ENCODE measurements at regions not wholly inside any gene's neighbourhood (a gene's known extent, or its start where the extent isn't known, plus 50 kb on each side); places are given as distances from the start of the nearest gene placed in this dataset.
"Not testable (repeated sequence)": the region's sequence is repeated elsewhere in the genome, so short reads cannot be mapped to it uniquely, and the experiment has no call there.

DNA sequence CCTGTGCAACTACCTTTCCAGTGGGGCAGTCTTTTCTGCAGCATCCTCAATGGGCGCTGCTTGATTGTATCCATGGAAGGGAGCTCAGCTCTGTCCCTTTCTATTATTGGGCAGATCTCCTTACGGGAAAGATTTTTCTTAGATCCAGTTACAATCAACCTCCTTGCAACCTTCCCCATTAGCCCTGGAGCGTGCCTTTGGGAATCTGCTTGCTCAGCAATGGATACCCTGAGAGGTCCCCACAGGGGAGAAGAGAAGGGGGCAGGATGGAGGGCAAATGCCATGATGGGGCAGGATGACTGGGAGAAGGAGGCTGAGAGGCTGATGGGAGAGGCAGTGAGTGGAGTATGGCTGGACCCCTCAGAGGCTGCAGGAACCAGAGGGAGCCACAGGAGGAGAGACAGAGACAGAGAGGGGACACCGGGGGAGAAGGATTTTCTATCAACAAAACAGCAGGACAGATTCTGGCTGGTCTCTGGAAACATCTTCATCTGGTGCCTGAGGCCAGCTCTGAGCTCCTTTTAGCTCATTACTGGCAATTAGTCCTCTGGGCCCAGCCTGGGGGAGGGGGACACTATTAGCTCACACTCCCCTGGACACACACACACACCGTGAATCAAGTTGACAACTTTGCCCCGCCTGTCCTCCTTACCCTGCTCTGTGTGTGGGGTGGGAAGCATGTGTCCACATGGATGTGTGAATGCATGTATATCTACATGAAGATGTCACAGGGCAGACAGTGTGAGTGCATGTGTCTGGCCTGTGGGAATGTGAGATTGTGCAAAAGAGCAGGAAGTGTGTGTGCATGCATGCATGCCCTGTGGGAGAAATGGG is 80.8 kb upstream of the PAX2 start:
- no peak for DNase-seq

GRCh38 chr10:100666634-100667033 is 78.7 kb upstream of the PAX2 start:
- DNase-seq: not testable (repeated sequence)

DNA sequence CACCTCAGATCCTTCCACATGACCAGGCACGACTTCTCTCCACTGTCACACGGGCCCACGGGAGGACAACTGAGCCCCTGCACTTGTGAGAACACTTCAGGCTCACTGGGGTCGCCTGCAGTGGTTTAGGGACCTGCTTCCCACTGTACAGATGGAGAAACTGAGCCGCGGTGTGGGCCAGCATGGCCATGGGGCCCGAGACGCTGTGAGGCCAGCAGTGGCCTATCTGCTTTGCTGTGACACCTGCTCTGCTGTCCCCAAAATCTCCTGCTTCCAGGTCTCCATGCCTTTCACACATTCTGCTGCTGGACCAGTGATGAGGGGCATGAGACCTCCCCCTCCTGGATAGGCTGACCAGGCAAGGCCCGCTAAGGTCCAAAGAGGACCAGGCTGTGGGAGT is 75.8 kb upstream of the PAX2 start:
- no peak for DNase-seq

DNA sequence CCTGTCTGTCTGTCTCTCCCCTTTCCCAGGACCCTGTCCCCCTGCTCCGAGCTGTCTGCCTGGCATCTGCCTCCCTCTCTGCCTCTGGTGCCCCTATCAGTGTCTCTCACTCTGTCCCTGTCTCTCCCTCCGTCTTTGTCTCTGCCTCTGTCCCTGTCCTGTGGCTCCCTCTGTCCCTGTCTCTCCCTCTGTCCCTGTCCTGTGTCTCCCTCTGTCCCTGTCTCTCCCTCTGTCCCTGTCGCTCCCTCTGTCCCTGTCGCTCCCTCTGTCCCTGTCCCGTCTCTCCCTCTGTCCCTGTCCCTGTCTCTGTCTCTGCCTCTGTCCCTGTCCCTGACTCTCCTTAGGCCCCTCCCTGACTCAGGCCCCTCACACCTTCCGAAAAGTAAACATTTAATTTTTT is 75.0 kb upstream of the PAX2 start:
- DNase-seq: no peak

- DNase-seq: no peak
These were observed 74.4 kb upstream of the PAX2 start for GRCh38 chr10:100670828-100671479.

- DNase-seq: no peak
These were observed 73.2 kb upstream of the PAX2 start for GRCh38 chr10:100672199-100672598.

DNA sequence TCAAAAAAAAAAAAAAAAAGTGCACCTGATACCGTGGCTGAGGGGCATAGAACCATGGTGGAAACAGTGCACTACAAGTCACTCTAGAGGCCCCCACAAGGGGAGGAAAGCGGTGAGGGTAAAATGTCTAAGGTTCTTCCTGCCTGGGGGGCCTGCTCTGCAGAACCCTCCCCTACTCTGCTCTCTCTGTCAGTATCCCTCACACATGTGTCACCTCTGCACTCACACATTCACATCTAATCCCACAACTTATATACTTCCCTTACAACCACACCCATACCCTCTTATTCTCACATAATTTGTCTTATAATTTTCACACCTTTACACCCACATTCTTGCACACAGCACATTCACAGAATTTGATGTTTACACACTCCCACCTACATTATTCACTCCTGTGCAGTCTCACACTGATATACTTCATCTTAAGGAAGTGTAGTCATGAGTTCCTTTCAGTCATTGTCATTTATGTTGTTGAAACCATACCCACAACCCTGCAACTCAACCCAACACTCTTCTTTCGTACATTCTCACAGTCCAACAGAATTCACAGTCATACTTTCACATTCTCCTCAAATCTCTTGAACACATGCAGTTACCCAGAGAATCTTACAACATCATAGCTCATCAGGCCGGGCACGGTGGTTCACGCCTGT is 68.0 kb upstream of the PAX2 start:
- no peak for DNase-seq

GRCh38 chr10:100679327-100679726 is 66.1 kb upstream of the PAX2 start:
- no peak for DNase-seq

GRCh38 chr10:100683004-100683403 is 62.4 kb upstream of the PAX2 start:
- no peak for DNase-seq

DNA sequence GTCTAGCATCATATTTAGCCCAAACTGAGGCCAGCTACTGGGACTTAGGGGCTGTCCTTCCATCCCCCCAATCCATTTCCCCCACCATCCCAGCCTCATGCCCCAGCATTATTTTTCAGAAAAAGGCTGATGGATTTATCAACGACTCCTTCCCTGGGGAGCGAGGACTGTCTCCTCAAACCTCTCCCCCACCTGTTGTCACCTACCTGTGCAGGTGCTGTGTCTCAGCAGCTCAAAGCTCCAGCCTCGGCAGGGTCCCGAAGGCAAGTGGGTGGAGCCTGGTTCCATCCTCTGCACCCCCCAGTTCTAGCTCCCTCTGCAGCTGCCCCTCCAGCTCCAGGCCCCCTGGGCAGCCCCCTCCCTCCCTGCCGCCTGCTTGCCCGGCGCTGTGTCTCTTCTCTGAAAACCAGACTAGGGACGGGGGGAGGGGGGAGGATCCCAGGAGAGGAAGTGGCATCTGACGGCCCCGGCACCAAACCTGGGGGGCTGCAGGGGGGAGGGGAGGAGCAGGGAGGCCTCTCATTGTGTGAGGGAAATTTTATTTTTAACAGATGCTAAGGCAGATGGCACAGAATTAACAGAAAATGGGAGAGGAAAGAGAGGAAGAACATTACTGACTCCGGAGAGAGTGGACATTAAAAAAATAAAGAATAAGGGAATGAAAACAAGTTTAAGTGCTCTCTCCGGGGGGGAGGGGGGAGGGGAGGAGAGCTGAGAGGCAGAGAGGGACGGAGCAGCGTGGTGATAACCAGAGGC is 61.7 kb upstream of the PAX2 start:
- no peak for DNase-seq

- DNase-seq: no peak
These were observed 60.6 kb upstream of the PAX2 start for GRCh38 chr10:100684688-100685235.

GRCh38 chr10:100685331-100685730 is 60.1 kb upstream of the PAX2 start:
- no peak for DNase-seq

- no peak for DNase-seq
These were observed 58.0 kb upstream of the PAX2 start for GRCh38 chr10:100687143-100688003.

DNA sequence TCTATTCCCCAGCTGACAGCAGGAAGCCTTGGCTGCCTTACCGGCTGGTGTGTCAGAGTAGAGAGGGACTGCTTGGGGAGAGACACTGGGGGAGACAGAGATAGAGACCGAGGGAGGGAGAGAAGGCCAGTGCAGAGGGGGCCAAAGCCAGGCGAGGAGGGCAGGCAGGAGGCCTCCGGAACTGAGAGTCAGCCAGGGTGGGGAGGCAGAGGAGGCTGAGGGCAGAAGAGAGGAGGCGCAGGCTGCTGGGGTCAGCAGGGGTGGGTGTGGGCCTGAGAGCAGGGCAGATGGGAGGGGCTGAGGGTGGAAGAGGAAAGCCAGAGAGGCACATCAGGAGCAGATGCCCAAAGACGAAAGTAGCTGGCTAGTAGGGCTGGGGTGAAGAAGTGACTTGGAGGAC is 57.2 kb upstream of the PAX2 start:
- DNase-seq: no peak

DNA sequence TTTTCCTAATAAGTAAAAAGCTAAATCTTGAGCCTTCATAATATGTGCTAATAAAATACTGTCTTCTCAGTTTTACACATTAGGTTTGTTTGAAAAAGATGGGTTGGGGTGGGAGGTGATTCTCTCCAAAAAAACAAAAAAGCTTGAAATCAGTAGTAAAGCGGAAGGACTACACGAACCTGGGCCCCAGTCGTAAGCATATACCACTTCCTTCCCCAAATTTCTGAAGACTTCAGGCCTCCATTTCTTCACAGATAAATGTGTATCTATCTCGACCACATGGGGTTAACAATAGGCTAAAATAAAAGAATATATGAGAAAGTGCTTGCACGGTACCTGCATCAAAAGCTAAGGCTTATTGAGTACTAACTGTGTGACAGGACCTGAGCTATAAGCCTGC is 51.6 kb upstream of the PAX2 start:
- DNase-seq: no peak
